ENCODE measurements at regions not wholly inside any gene's neighbourhood (a gene's known extent, or its start where the extent isn't known, plus 50 kb on each side); places are given as distances from the start of the nearest gene placed in this dataset.

GRCh38 chr13:71242201-71242600 lies 624.8 kb downstream of the DACH1 start:
- H3K36me3 ChIP-seq (ENCODE audit: insufficient read depth, low read length), result no peaks in the 10 kb centered on the region
- no peak overlapping the region for H3K27ac ChIP-seq (ENCODE audit: low read length)
- no peak overlapping the region for H3K4me3 ChIP-seq (ENCODE audit: low read length)
- H3K9ac ChIP-seq (ENCODE audit: low read length), result no peak overlapping the region
- no peaks in the 10 kb centered on the region for H4K20me1 ChIP-seq (ENCODE audit: insufficient read depth)
- TF ChIP-seq REST (IDR thresholded peaks at IDR 0.05; ENCODE audit: borderline replicate concordance), result no peak
- TF ChIP-seq POLR2AphosphoS5 (IDR thresholded peaks at IDR 0.05), result no peak
- no peak for TF ChIP-seq MXI1 (conservative IDR thresholded peaks at IDR 0.05; ENCODE audit: poor library complexity, severe bottlenecking)
- no peak for TF ChIP-seq TAF1 (IDR thresholded peaks at IDR 0.05; ENCODE audit: low read depth)
- TF ChIP-seq EZH2 (IDR thresholded peaks at IDR 0.05; ENCODE audit: borderline replicate concordance, insufficient read depth, low read length, poor library complexity, severe bottlenecking), result no peak
- TF ChIP-seq CTCF (IDR thresholded peaks at IDR 0.05; ENCODE audit: poor library complexity, severe bottlenecking), result no peak
- TF ChIP-seq RAD21 (conservative IDR thresholded peaks at IDR 0.05), result no peak
- TF ChIP-seq SMC3 (conservative IDR thresholded peaks at IDR 0.05; ENCODE audit: poor library complexity), result no peak
- TF ChIP-seq EP300 (conservative IDR thresholded peaks at IDR 0.05; ENCODE audit: poor library complexity, severe bottlenecking), result no peak
- no peaks in the 10 kb centered on the region for H3K79me2 ChIP-seq (replicated peaks; ENCODE audit: insufficient read depth, low read length)
- no peaks in the 10 kb centered on the region for H3K9me3 ChIP-seq (ENCODE audit: low read length)
- no peak overlapping the region for H3K4me2 ChIP-seq (ENCODE audit: low read length)
- H3K9me2 ChIP-seq (ENCODE audit: insufficient read depth, low read length), result no peaks in the 10 kb centered on the region
- H2AFZ ChIP-seq (ENCODE audit: low read depth, low read length), result no peak overlapping the region
- H3F3A ChIP-seq (ENCODE audit: insufficient read depth, low read length, poor library complexity, severe bottlenecking), result no peaks in the 10 kb centered on the region
- no peaks in the 10 kb centered on the region for H3K27me3 ChIP-seq (ENCODE audit: insufficient read depth, low read depth, low read length)

- Histone ChIP-seq H3K9ac (ENCODE audit: low read length) (no peak overlapping the region), H3K4me2 (ENCODE audit: low read length) (no peak overlapping the region), H3K9me3 (ENCODE audit: low read length) (no peaks in the 10 kb centered on the region)
Observed at GRCh38 chr13:71240911-71241310, 626.1 kb downstream of the DACH1 start.

More at GRCh38 chr13:71240911-71241310, 626.1 kb downstream of the DACH1 start:
- TF ChIP-seq REST (IDR thresholded peaks at IDR 0.05; ENCODE audit: borderline replicate concordance), result no peak
- no peak for TF ChIP-seq EZH2 (IDR thresholded peaks at IDR 0.05; ENCODE audit: borderline replicate concordance, insufficient read depth, low read length, poor library complexity, severe bottlenecking)
- TF ChIP-seq RAD21 (conservative IDR thresholded peaks at IDR 0.05), result peak; percentile 55
- peak; percentile 34 for TF ChIP-seq SMC3 (conservative IDR thresholded peaks at IDR 0.05; ENCODE audit: poor library complexity)
- TF ChIP-seq POLR2AphosphoS5 (IDR thresholded peaks at IDR 0.05), result no peak
- TF ChIP-seq TAF1 (IDR thresholded peaks at IDR 0.05; ENCODE audit: low read depth), result no peak
- peak; percentile 34 for TF ChIP-seq CTCF (IDR thresholded peaks at IDR 0.05; ENCODE audit: poor library complexity, severe bottlenecking)
- H3K79me2 ChIP-seq (replicated peaks; ENCODE audit: insufficient read depth, low read length), result no peaks in the 10 kb centered on the region
- no peak overlapping the region for H2AFZ ChIP-seq (ENCODE audit: low read depth, low read length)
- H3K27ac ChIP-seq (ENCODE audit: low read length), result no peak overlapping the region
- H4K20me1 ChIP-seq (ENCODE audit: insufficient read depth), result no peaks in the 10 kb centered on the region
- H3K27me3 ChIP-seq (ENCODE audit: insufficient read depth, low read depth, low read length), result no peaks in the 10 kb centered on the region
- no peaks in the 10 kb centered on the region for H3K36me3 ChIP-seq (ENCODE audit: insufficient read depth, low read length)
- H3K4me3 ChIP-seq (ENCODE audit: low read length), result no peak overlapping the region
- no peaks in the 10 kb centered on the region for H3K9me2 ChIP-seq (ENCODE audit: insufficient read depth, low read length)
- no peaks in the 10 kb centered on the region for H3F3A ChIP-seq (ENCODE audit: insufficient read depth, low read length, poor library complexity, severe bottlenecking)

Measured in neural cell (in vitro differentiated cells).